GM12873 (cell line): ENCODE measurements at regions not wholly inside any gene's neighbourhood (a gene's known extent, or its start where the extent isn't known, plus 50 kb on each side); places are given as distances from the start of the nearest gene placed in this dataset.

Experiments
- CTCF ChIP-seq: IDR thresholded peaks from 2 replicates; pipeline ENCODE4 v1.5.1; 2012; ENCODE audit warnings: low read depth, mild to moderate bottlenecking, moderate library complexity, low read length, control low read depth; ENCODE audit not compliant: insufficient read depth; ENCODE audit errors: missing control alignments

DNA sequence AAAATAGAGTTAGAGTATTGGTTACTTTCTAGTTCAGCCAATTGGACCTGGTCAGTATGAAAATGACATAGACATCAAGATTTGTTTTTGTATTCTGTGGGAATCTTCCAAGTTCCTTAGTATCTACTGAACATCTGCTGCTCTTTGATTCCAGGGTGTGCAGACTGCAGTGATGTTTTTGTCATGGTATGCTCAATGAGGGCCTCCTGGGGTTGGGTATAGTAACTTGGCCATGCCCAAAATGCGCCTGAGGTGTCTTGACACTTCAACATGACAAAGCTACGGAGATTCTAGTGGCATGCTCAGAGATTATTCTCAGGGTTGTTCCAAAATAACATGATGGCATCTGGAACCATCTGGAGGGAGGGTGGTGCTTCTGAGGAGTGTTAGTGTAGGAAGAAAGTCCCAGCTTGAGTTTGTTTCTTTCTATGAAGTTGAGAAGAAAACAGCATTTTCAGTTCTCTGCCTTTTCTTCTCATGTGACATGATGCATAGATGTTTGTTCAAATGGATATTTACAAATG, 313.5 kb upstream of the TBL1XR1 start:
- no peak for TF ChIP-seq CTCF

DNA sequence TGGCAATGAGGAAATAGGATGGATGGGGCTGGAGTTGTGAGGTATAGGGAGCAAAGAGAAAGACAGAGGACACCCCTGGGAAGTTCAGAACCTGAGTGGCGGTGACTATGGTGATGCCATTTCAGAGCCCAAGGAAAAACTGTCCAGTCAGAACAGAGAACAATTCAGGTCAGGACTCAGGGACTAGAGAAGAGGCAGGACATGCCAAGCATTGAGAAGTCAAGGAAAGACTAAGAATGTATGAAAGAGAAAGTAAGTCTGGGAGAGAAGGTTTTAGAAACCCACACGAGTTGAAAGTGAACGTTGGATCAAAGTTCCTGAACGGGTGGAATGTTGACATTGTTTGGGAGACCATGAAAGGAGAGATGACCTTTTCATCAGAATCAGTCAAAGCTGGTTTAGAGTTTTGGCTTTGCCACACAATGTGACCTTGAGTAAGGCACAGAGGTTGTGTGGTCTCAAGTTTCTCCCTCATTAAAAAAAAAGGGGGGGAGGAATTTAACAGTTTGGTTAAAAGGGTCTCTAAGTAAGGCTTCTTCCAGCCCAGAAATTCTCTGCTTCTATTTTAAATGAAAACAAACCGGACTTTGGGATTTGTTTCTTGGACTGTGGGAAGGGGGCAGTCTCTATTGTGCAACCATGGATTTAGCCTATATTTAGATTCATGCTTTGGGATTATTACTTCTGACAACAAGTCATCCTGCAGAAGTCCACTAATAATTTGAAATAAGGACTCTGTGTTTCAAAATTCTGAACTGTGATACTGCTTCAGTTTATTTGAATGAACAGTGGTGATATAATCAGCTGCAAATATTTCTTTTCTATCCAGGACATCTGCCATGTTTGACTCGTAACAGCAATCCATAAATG, 315.9 kb upstream of the TBL1XR1 start:
- TF ChIP-seq CTCF: no peak

DNA sequence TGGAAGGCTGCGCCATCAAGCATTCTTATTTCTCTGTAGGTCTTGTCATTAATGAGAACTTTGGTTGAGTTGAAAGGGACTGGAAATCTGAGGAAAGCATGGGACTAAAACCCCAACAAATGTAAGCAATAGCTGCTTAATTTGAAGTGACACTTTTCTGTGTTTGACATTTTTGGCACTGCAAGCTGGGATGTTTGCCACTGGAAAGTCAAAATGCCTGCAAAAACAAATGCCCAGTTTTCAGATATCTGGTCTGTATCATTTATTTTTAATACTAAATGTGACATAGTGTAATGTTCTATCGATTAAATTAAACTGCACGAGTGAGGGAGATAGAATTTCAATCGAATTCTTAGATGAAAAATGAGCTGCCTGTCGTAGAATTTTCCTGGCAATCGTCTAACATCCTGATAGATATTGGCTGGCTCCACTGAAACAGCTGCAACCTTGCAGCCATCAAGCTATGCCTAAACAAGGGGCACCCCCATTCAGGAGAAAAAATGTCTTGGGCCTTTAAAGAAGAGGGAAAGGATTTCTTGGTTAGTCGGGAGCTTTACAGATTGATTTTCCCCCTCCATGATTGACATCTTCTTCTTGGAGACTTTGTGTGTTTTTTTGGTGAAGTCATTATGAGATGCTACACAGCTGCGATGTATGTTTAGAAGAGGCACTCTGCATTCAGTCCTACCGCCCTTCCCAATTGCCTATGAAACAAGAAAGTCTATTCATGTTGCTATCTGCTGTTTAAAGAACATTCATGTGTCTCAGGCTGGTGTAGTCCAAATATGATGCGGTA, 316.7 kb upstream of the TBL1XR1 start:
- no peak for TF ChIP-seq CTCF

DNA sequence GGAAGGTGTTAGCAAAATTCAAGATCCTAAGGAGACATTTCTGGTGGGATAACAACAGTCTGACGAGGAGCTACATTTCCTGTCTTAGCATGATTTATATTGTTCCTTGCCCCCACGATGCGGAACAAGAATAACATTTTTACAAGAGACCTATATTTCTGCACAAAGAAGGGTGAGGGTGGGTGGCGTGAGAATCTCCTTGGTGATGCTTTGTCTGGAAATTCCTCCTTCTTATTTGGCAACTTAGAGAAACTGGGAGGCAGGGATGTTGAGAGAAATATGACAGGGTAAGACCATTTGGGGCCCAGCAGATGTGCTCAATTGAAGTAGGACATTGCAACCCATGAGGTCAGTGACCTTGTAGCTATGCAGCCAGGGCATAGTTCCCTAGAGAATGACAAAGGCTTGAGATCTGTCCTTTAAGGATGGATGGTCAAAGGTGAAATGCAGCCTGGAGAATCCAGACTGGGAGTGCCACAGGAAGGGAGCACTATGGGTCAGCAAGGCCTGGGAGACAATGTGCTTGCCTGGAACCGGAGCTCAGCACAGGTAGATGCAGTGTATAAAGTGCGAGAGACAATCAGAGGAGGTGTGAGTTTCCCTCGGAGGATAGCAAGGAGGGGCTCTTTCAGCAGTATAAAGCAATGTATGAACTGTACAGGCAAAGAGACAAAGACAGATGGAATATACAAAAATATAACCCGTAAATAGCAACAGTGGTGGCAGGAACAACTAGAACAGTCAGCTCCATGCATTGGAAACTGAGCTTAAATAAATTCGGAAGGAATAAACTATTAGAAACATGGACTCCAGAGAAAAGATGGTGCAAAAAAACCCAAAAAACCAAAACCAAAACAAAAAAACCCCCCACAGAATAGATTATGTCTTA, 317.6 kb upstream of the TBL1XR1 start:
- no peak for TF ChIP-seq CTCF

GRCh38 chr3:177515786-177516157, 318.5 kb upstream of the TBL1XR1 start:
- no peak for TF ChIP-seq CTCF

GRCh38 chr3:177516158-177517011, 319.1 kb upstream of the TBL1XR1 start:
- no peak for TF ChIP-seq CTCF
